ENCODE measurements at regions not wholly inside any gene's neighbourhood (a gene's known extent, or its start where the extent isn't known, plus 50 kb on each side); places are given as distances from the start of the nearest gene placed in this dataset.

- Histone ChIP-seq H3K9me3 (ENCODE audit: control extremely low read depth in 1 of 5, control insufficient read depth in 4 of 5, insufficient read depth in 2 of 5, low read depth in 1 of 5, low read length in 4 of 5) (peaks cover 0 to 2% (median 0%) of the 10 kb centered on the region in 5 experiments), H3K4me1 (ENCODE audit: control extremely low read depth in 1 of 4, control insufficient read depth in 4 of 4, insufficient read depth in 4 of 4, low read length in 3 of 4) (no peaks in the 10 kb centered on the region), H3K27ac (ENCODE audit: insufficient read depth in 1 of 2, low read depth in 1 of 2, low read length in 2 of 2, poor library complexity in 1 of 2, severe bottlenecking in 2 of 2) (no peak overlapping the region), H3K36me3 (ENCODE audit: control insufficient read depth in 4 of 4, insufficient read depth in 4 of 4, low read length in 3 of 4) (no peaks in the 10 kb centered on the region), H3K4me3 (ENCODE audit: control insufficient read depth in 1 of 7, extremely low read depth in 1 of 7, insufficient read depth in 4 of 7, low read depth in 2 of 7, low read length in 6 of 7) (no peak overlapping the region), H3K27me3 (replicated peaks in 2 of 5; ENCODE audit: control insufficient read depth in 4 of 5, insufficient read depth in 5 of 5, low read length in 4 of 5) (peaks cover 0 to 2% (median 0%) of the 10 kb centered on the region in 5 experiments)
- no peak for DNase-seq
- ChIA-PET POLR2A (no interaction called here), CTCF (no interaction called here)
- WGBS (ENCODE audit: insufficient coverage) = 98% methylated on average over 4 of the region's 4 CpGs
Observed at GRCh38 chr5:130992095-130992494, 173.0 kb downstream of the HINT1 start.

GRCh38 chr5:130985776-130986175 lies 179.3 kb downstream of the HINT1 start:
- no peaks in the 10 kb centered on the region for H3K36me3 ChIP-seq (ENCODE audit: control insufficient read depth in 4 of 4, insufficient read depth in 4 of 4, low read length in 3 of 4)
- H3K27ac ChIP-seq (ENCODE audit: insufficient read depth in 1 of 2, low read depth in 1 of 2, low read length in 2 of 2, poor library complexity in 1 of 2, severe bottlenecking in 2 of 2) = no peak overlapping the region
- peaks cover 0 to 2% (median 0%) of the 10 kb centered on the region in 5 experiments for H3K27me3 ChIP-seq (replicated peaks in 2 of 5; ENCODE audit: control insufficient read depth in 4 of 5, insufficient read depth in 5 of 5, low read length in 4 of 5)
- no peaks in the 10 kb centered on the region for H3K4me1 ChIP-seq (ENCODE audit: control extremely low read depth in 1 of 4, control insufficient read depth in 4 of 4, insufficient read depth in 4 of 4, low read length in 3 of 4)
- POLR2A ChIA-PET = no interaction called here
- no peak for DNase-seq
- H3K4me3 ChIP-seq (ENCODE audit: control insufficient read depth in 1 of 7, extremely low read depth in 1 of 7, insufficient read depth in 4 of 7, low read depth in 2 of 7, low read length in 6 of 7) = no peak overlapping the region
- peaks cover 0 to 3% (median 0%) of the 10 kb centered on the region in 5 experiments for H3K9me3 ChIP-seq (ENCODE audit: control extremely low read depth in 1 of 5, control insufficient read depth in 4 of 5, insufficient read depth in 2 of 5, low read depth in 1 of 5, low read length in 4 of 5)
- 100% methylated on average over 1 of the region's 2 CpGs for WGBS (ENCODE audit: insufficient coverage)
- CTCF ChIA-PET = interaction anchor here (1.9 kb wide), 1 partner anchor 52 kb away, joined by 4 read pairs; no protein-coding TSS in a partner anchor

GRCh38 chr5:130981663-130982062 lies 183.4 kb downstream of the HINT1 start:
- no peak for DNase-seq
- CTCF ChIA-PET = no interaction called here
- H3K4me1 ChIP-seq (ENCODE audit: control extremely low read depth in 1 of 4, control insufficient read depth in 4 of 4, insufficient read depth in 4 of 4, low read length in 3 of 4) = no peaks in the 10 kb centered on the region
- no peak overlapping the region for H3K27ac ChIP-seq (ENCODE audit: insufficient read depth in 1 of 2, low read depth in 1 of 2, low read length in 2 of 2, poor library complexity in 1 of 2, severe bottlenecking in 2 of 2)
- peaks cover 0 to 3% (median 0%) of the 10 kb centered on the region in 5 experiments for H3K9me3 ChIP-seq (ENCODE audit: control extremely low read depth in 1 of 5, control insufficient read depth in 4 of 5, insufficient read depth in 2 of 5, low read depth in 1 of 5, low read length in 4 of 5)
- H3K4me3 ChIP-seq (ENCODE audit: control insufficient read depth in 1 of 7, extremely low read depth in 1 of 7, insufficient read depth in 4 of 7, low read depth in 2 of 7, low read length in 6 of 7) = no peak overlapping the region
- H3K36me3 ChIP-seq (ENCODE audit: control insufficient read depth in 4 of 4, insufficient read depth in 4 of 4, low read length in 3 of 4) = no peaks in the 10 kb centered on the region
- POLR2A ChIA-PET = no interaction called here
- H3K27me3 ChIP-seq (replicated peaks in 2 of 5; ENCODE audit: control insufficient read depth in 4 of 5, insufficient read depth in 5 of 5, low read length in 4 of 5) = no peaks in the 10 kb centered on the region
- 100% methylated on average over 5 of the region's 5 CpGs for WGBS (ENCODE audit: insufficient coverage)

- ChIA-PET POLR2A (no interaction called here), CTCF (no interaction called here)
- no peaks in the 10 kb centered on the region for H3K36me3 ChIP-seq (ENCODE audit: control insufficient read depth in 4 of 4, insufficient read depth in 4 of 4, low read length in 3 of 4)
- WGBS (ENCODE audit: insufficient coverage) = 100% methylated on average over 2 of the region's 4 CpGs
- DNase-seq = no peak
- H3K27me3 ChIP-seq (replicated peaks in 2 of 5; ENCODE audit: control insufficient read depth in 4 of 5, insufficient read depth in 5 of 5, low read length in 4 of 5) = no peaks in the 10 kb centered on the region
- H3K27ac ChIP-seq (ENCODE audit: insufficient read depth in 1 of 2, low read depth in 1 of 2, low read length in 2 of 2, poor library complexity in 1 of 2, severe bottlenecking in 2 of 2) = no peak overlapping the region
- H3K9me3 ChIP-seq (ENCODE audit: control extremely low read depth in 1 of 5, control insufficient read depth in 4 of 5, insufficient read depth in 2 of 5, low read depth in 1 of 5, low read length in 4 of 5) = peaks cover 0 to 3% (median 0%) of the 10 kb centered on the region in 5 experiments
- no peaks in the 10 kb centered on the region for H3K4me1 ChIP-seq (ENCODE audit: control extremely low read depth in 1 of 4, control insufficient read depth in 4 of 4, insufficient read depth in 4 of 4, low read length in 3 of 4)
- H3K4me3 ChIP-seq (ENCODE audit: control insufficient read depth in 1 of 7, extremely low read depth in 1 of 7, insufficient read depth in 4 of 7, low read depth in 2 of 7, low read length in 6 of 7) = no peak overlapping the region
Observed at GRCh38 chr5:130978475-130978874, 186.6 kb downstream of the HINT1 start.

GRCh38 chr5:130976493-130976892 lies 188.6 kb downstream of the HINT1 start:
- Histone ChIP-seq H3K27me3 (replicated peaks in 2 of 5; ENCODE audit: control insufficient read depth in 4 of 5, insufficient read depth in 5 of 5, low read length in 4 of 5) (no peaks in the 10 kb centered on the region), H3K4me3 (ENCODE audit: control insufficient read depth in 1 of 7, extremely low read depth in 1 of 7, insufficient read depth in 4 of 7, low read depth in 2 of 7, low read length in 6 of 7) (no peak overlapping the region), H3K9me3 (ENCODE audit: control extremely low read depth in 1 of 5, control insufficient read depth in 4 of 5, insufficient read depth in 2 of 5, low read depth in 1 of 5, low read length in 4 of 5) (peaks cover 0 to 1% (median 0%) of the 10 kb centered on the region in 5 experiments), H3K27ac (ENCODE audit: insufficient read depth in 1 of 2, low read depth in 1 of 2, low read length in 2 of 2, poor library complexity in 1 of 2, severe bottlenecking in 2 of 2) (no peak overlapping the region), H3K36me3 (ENCODE audit: control insufficient read depth in 4 of 4, insufficient read depth in 4 of 4, low read length in 3 of 4) (no peaks in the 10 kb centered on the region), H3K4me1 (ENCODE audit: control extremely low read depth in 1 of 4, control insufficient read depth in 4 of 4, insufficient read depth in 4 of 4, low read length in 3 of 4) (no peaks in the 10 kb centered on the region)
- POLR2A ChIA-PET = no interaction called here
- CTCF ChIA-PET = no interaction called here
- no peak for DNase-seq

- WGBS (ENCODE audit: insufficient coverage) = 100% methylated on average over 1 of the region's 1 CpG
- CTCF ChIA-PET = interaction anchor here (0.6 to 1.5 kb wide), 2 partner anchors 8 to 161 kb away, joined by 3 to 4 read pairs; no protein-coding TSS in a partner anchor
- POLR2A ChIA-PET = no interaction called here
- DNase-seq = no peak
- Histone ChIP-seq H3K27me3 (replicated peaks in 2 of 5; ENCODE audit: control insufficient read depth in 4 of 5, insufficient read depth in 5 of 5, low read length in 4 of 5) (no peaks in the 10 kb centered on the region), H3K9me3 (ENCODE audit: control extremely low read depth in 1 of 5, control insufficient read depth in 4 of 5, insufficient read depth in 2 of 5, low read depth in 1 of 5, low read length in 4 of 5) (peaks cover 0 to 1% (median 0%) of the 10 kb centered on the region in 5 experiments), H3K4me3 (ENCODE audit: control insufficient read depth in 1 of 7, extremely low read depth in 1 of 7, insufficient read depth in 4 of 7, low read depth in 2 of 7, low read length in 6 of 7) (no peak overlapping the region), H3K27ac (ENCODE audit: insufficient read depth in 1 of 2, low read depth in 1 of 2, low read length in 2 of 2, poor library complexity in 1 of 2, severe bottlenecking in 2 of 2) (no peak overlapping the region), H3K4me1 (ENCODE audit: control extremely low read depth in 1 of 4, control insufficient read depth in 4 of 4, insufficient read depth in 4 of 4, low read length in 3 of 4) (no peaks in the 10 kb centered on the region), H3K36me3 (ENCODE audit: control insufficient read depth in 4 of 4, insufficient read depth in 4 of 4, low read length in 3 of 4) (no peaks in the 10 kb centered on the region)
Observed at GRCh38 chr5:130975847-130976246, 189.2 kb downstream of the HINT1 start.

GRCh38 chr5:130975299-130975698 lies 189.8 kb downstream of the HINT1 start:
- WGBS (ENCODE audit: insufficient coverage) = 97% methylated on average over 2 of the region's 2 CpGs
- POLR2A ChIA-PET = no interaction called here

More at GRCh38 chr5:130975299-130975698, 189.8 kb downstream of the HINT1 start:
- Histone ChIP-seq H3K4me3 (ENCODE audit: control insufficient read depth in 1 of 7, extremely low read depth in 1 of 7, insufficient read depth in 4 of 7, low read depth in 2 of 7, low read length in 6 of 7) (no peak overlapping the region), H3K4me1 (ENCODE audit: control extremely low read depth in 1 of 4, control insufficient read depth in 4 of 4, insufficient read depth in 4 of 4, low read length in 3 of 4) (no peaks in the 10 kb centered on the region), H3K27me3 (replicated peaks in 2 of 5; ENCODE audit: control insufficient read depth in 4 of 5, insufficient read depth in 5 of 5, low read length in 4 of 5) (no peaks in the 10 kb centered on the region), H3K9me3 (ENCODE audit: control extremely low read depth in 1 of 5, control insufficient read depth in 4 of 5, insufficient read depth in 2 of 5, low read depth in 1 of 5, low read length in 4 of 5) (peaks cover 0 to 1% (median 0%) of the 10 kb centered on the region in 5 experiments), H3K36me3 (ENCODE audit: control insufficient read depth in 4 of 4, insufficient read depth in 4 of 4, low read length in 3 of 4) (no peaks in the 10 kb centered on the region), H3K27ac (ENCODE audit: insufficient read depth in 1 of 2, low read depth in 1 of 2, low read length in 2 of 2, poor library complexity in 1 of 2, severe bottlenecking in 2 of 2) (no peak overlapping the region)
- CTCF ChIA-PET = interaction anchor here (1.5 kb wide), 1 partner anchor 9 kb away, joined by 4 read pairs; no protein-coding TSS in a partner anchor
- DNase-seq = no peak

Data from common myeloid progenitor, CD34-positive (primary cell).